Neural cell (in vitro differentiated cells): ENCODE measurements at regions not wholly inside any gene's neighbourhood (a gene's known extent, or its start where the extent isn't known, plus 50 kb on each side); places are given as distances from the start of the nearest gene placed in this dataset.

Experiments used
- EP300 ChIP-seq: fragments of 450-650 bp; conservative IDR thresholded peaks from 2 replicates; pipeline ENCODE4 v1.6.1; 2014; ENCODE audit warnings: antibody characterized with exemption, mild to moderate bottlenecking, moderate library complexity; ENCODE audit not compliant: poor library complexity, severe bottlenecking
- RAD21 ChIP-seq: fragments of 450-650 bp; conservative IDR thresholded peaks from 2 replicates; pipeline ENCODE4 v1.6.1; 2014; ENCODE audit warnings: antibody characterized with exemption, mild to moderate bottlenecking, moderate library complexity
- TF ChIP-seq, protein P1 (sequence below): fragments of 450-650 bp; IDR thresholded peaks from 2 replicates; pipeline ENCODE4 v1.5.1; 2014; ENCODE audit warnings: antibody characterized with exemption, mild to moderate bottlenecking, moderate library complexity; ENCODE audit not compliant: poor library complexity, severe bottlenecking
- TF ChIP-seq, protein P2 (sequence below): IDR thresholded peaks from 2 replicates; pipeline ENCODE4 v1.6.1; 2012; ENCODE audit warnings: borderline replicate concordance

DNA sequence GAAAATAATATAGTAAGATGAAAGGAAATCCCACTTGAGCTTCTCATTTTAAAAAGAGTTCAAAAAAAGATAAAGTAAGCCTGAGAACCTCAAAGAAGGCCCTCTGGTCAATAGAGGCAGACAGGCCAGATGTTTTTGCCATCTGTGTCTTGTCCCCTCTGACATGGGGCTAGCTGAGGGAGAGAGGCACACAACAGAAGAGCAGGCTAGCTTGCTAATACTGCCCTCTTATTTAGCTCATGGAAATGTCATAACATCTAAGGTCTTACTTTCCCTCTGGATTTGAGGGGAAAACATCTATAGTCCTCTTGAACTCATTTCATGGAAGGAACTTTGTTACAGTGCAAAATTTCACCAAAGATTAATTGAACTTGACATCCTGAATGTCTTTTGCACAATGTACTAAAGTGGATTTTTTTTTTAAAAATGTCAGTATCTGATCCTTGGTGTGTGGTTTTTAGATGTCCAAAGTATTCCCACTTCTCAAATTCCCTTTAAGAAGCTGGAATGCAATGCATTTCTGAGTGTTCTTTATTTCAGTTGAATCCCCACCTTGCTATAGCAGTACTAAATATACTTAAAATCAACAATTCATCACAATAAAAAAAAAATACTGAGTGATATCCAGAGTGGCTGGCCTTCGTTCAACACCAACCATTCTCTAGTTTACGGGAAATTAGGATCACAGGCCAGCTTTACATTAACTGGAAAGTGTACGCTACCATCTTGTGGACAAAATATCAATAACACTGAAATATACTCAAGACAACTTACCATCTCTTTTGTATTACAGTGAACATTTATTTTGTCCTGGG, 176.7 kb downstream of the PAH start:
- TF ChIP-seq, protein P1, sequence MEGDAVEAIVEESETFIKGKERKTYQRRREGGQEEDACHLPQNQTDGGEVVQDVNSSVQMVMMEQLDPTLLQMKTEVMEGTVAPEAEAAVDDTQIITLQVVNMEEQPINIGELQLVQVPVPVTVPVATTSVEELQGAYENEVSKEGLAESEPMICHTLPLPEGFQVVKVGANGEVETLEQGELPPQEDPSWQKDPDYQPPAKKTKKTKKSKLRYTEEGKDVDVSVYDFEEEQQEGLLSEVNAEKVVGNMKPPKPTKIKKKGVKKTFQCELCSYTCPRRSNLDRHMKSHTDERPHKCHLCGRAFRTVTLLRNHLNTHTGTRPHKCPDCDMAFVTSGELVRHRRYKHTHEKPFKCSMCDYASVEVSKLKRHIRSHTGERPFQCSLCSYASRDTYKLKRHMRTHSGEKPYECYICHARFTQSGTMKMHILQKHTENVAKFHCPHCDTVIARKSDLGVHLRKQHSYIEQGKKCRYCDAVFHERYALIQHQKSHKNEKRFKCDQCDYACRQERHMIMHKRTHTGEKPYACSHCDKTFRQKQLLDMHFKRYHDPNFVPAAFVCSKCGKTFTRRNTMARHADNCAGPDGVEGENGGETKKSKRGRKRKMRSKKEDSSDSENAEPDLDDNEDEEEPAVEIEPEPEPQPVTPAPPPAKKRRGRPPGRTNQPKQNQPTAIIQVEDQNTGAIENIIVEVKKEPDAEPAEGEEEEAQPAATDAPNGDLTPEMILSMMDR, result peak; percentile 82
- TF ChIP-seq RAD21, result peak; percentile 82
- TF ChIP-seq EP300, result no peak
- TF ChIP-seq, protein P2, sequence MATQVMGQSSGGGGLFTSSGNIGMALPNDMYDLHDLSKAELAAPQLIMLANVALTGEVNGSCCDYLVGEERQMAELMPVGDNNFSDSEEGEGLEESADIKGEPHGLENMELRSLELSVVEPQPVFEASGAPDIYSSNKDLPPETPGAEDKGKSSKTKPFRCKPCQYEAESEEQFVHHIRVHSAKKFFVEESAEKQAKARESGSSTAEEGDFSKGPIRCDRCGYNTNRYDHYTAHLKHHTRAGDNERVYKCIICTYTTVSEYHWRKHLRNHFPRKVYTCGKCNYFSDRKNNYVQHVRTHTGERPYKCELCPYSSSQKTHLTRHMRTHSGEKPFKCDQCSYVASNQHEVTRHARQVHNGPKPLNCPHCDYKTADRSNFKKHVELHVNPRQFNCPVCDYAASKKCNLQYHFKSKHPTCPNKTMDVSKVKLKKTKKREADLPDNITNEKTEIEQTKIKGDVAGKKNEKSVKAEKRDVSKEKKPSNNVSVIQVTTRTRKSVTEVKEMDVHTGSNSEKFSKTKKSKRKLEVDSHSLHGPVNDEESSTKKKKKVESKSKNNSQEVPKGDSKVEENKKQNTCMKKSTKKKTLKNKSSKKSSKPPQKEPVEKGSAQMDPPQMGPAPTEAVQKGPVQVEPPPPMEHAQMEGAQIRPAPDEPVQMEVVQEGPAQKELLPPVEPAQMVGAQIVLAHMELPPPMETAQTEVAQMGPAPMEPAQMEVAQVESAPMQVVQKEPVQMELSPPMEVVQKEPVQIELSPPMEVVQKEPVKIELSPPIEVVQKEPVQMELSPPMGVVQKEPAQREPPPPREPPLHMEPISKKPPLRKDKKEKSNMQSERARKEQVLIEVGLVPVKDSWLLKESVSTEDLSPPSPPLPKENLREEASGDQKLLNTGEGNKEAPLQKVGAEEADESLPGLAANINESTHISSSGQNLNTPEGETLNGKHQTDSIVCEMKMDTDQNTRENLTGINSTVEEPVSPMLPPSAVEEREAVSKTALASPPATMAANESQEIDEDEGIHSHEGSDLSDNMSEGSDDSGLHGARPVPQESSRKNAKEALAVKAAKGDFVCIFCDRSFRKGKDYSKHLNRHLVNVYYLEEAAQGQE, result no peak
